UCSD-AML1 (cell line): ENCODE measurements at regions not wholly inside any gene's neighbourhood (a gene's known extent, or its start where the extent isn't known, plus 50 kb on each side); places are given as distances from the start of the nearest gene placed in this dataset.
A peak's percentile ranks its signal among the peaks of the same experiment; 100 is the strongest.
"Not testable (repeated sequence)": the region's sequence is repeated elsewhere in the genome, so short reads cannot be mapped to it uniquely, and the experiment has no call there.

Experiments
- DNase-seq: peaks from one replicate; lab custom pipeline; 2025; ENCODE audit not compliant: unreplicated experiment; lab: John Stamatoyannopoulos, UW

GRCh38 chr2:181737302-181737701 lies 57.0 kb upstream of the NEUROD1 start:
- DNase-seq = not testable (repeated sequence)

DNA sequence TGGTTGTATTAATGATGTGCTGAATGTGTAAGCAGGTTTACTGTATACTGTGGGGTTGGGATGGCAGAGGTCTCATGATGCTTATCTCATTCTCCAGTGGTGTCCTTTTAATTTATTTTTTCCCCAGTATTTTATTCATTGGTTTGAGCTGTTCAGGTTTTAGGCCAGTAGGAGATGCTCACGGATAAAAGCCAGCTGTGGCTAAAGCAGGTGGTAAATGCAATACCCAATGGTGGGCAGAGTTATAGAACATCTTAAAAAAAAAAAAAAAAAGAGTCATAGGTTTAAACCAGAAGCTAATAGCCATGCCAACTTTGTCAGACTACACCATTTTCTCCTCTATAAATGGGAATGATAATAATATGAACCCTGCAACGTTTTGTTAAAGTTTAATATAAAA lies 57.8 kb upstream of the NEUROD1 start:
- DNase-seq = no peak

DNA sequence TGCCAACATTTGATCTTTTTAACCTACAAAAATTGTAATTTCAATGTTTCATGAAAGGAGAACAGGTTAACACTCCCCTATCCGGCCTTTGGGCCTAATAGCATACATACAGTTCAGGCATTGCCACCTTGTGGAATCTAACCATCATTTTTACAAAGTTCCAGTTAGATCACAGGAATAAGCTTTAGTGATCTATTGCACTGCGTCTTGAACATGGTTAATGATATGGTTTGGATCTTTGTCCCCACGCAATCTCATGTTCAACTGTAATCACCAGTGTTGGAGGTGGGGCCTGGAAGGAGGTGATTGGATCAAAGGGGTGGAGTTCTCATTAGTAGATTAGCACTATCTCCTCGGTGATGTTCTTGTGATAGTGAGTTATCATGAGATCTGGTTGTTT lies 58.2 kb upstream of the NEUROD1 start:
- DNase-seq = no peak

DNA sequence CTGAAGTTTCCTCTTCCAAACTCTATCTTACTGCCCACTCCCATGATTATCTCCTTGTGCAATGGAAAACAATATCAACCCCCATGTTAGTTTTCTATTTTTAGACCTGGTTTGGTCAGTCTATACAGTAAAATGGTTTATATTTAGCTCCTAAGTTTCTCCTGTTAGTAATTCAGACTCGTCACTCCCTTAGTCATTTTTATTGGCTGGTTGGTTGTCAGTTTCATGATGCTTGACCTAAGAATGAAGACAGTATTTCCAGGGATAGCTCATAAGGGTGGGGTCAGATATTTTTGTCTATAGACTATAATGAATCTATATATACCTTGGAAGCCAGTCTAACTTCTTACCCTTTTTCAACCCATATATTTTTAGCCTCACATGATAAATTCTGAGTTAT lies 61.4 kb upstream of the NEUROD1 start:
- no peak for DNase-seq

DNA sequence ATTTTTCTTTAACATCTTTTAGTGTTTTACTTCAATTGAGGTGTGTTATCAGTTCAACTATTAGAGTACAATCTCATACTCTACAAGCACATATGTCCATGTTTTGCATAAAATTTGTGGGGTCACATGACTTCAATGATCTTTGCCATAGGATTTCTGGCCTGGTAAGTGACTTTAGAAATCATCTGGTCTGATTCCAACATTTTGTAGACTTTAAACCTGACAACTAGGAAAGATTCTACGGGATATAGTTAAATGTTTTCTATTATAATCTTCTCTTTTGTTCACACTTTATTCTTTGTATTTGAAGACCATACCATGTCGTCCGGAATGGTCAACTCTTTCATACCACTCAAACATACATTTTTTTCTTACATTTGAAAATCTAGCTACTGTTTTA lies 62.0 kb upstream of the NEUROD1 start:
- DNase-seq = no peak

DNA sequence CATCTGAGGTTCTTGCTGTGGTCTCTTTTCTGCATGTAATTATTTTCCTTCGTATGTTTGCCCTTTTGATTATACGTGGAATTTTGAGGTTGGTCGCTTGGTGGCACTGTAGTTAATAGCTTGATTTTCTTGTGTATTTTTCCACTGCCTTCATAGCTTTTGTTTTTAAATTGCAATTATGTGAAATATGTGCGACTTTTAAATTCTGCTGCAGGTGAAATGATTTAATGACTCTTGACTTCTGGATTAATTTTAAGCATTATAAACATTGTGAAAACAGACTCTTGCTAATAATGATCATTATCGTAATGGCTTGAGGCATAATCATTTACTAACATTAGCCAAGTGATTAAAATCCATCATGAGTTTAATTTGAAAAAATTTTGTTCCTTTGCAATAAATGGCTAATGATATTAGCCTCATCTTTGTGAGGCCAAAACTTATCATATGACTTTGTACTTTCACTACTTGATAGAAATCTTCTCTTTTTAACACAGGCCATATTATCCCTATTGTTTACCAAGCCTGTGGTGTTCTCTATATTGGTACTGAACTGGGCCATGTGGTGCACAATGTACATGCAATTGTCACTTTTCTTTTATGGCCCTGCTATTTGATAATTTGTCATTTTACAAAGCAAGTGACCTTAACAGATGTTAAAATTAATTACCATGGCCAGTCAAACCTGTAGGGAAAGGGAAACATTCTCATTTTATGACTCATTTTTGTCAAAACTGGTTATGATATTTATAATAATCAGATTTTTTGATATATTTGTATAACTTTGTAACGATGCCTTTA lies 62.8 kb upstream of the NEUROD1 start:
- peak; percentile 8 for DNase-seq

GRCh38 chr2:181743723-181744031 lies 63.4 kb upstream of the NEUROD1 start:
- no peak for DNase-seq

DNA sequence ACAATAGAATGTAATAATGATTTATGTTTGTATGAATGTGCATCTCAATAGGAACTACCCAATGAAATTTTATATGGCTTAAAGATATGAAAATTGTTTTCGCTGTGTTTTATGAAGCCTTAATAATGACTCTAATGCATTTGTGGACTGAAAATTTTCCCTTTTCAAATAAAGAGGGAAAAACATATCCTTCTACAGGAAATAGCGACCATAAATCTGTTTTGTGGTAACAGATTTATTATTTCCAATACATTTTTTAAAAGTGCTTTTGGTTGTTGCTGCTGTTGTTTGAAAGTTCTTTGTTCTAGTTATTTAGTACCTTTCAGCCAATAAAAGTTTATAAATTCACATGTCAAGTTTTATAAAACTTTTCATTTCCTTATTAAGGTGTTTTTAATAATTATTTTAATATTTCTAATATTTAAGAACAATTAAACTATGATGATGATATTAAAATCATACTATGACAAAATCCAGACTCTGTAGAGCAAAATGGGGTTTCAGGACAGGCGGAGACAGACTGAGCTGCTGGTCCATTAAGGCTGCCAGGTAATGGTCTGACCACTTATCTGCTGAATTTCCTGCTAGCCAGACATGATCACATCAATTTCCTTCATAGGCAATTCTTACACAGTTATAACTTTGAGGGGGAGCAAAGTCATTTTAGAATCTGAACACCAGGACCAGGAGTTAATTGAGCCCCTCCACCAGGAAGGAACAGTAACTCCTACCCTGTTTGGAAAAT lies 65.7 kb upstream of the NEUROD1 start:
- no peak for DNase-seq

- no peak for DNase-seq
These were observed 66.5 kb upstream of the NEUROD1 start for GRCh38 chr2:181746844-181747243.

DNA sequence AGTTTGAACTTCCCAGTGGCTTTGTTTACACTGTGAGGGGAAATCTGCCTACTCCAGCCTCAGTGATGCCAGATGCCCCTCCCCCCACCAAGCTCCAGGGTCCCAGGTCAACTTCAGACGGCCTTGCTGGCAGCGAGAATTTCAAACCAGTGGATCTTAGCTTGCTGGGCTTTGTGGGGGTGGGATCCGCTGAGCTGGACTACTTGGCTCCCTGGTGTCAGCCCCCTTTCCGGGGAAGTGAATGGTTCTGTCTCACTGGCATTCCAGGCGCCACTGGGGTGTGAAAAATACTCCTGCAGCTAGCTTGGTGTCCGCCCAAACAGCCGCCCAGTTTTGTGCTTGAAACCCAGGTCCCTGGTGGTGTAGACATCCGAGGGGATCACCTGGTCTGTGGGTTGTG lies 70.0 kb upstream of the NEUROD1 start:
- no peak for DNase-seq

DNA sequence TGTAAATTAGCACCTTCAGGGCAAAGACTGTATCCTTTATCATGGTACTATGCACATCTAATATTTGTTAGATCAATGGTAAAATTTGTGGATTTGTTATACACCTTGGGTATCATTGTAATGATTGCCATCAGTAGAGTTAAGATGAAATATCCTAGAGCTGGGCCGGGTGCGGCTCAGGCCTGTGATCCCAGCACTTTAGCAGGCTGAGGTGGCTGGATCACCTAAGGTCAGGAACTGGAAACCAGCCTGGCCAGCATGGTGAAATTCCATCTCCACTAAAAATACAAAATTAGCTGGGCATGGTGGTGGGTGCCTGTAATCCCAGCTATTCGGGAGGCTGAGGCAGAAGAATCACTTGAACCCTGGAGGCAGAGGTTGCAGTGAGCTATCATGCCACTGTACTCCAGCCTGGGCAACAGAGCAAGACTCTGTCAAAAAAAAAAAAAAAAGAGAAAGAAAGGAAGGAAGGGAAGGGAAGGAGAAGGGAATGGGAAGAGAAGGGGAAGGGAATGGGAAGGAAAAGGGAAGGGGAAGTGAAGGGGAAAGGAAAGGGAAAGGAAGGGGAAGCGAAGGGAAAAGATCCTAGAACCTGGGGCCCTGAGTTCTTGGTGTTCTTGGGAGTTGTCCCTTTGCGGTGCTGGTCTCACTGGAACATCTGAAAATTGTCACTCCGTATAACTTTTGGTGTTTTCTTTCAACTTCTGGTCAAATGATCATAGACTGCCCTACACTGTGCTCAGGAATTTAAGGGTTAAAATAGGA lies 71.1 kb upstream of the NEUROD1 start:
- DNase-seq = no peak

- no peak for DNase-seq
These were observed 72.0 kb upstream of the NEUROD1 start for GRCh38 chr2:181752301-181752700.

DNA sequence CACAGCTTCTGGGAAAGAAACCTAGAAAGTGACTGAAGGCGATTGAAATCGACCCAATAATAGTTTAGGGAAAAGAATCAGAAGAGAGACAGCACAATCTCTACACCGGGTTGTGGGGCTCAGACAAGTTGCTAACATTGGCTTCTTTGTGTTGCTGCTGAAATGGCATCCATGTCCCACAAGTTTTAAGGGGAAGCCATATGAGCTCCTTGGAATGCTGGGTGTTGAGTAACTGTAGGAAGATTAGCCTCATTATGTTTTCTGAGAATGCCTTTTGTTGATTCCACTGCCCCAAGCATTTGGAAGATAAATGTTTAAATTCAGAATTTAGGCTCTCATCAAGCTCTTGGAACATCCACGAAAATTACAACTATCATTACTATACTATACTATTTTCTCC lies 73.4 kb upstream of the NEUROD1 start:
- no peak for DNase-seq

DNA sequence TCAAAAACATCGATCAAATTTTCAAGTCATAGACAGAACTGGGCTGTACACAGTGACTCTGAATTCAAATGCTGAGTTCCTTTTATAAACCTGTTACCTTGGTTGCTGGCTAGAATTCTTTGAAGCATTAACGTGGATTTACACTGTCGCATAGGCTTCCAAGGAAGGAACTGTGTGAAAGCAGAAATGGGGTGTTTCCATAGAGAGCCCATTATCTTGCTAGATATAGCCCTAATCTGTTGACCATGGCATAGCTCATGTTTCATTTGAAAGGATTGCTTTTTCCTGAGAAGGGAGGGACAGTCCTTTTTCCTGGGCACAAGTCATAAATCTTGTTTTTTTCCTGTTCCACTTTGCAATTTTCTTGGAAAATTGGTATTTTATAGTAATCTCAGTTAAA lies 73.8 kb upstream of the NEUROD1 start:
- no peak for DNase-seq

DNA sequence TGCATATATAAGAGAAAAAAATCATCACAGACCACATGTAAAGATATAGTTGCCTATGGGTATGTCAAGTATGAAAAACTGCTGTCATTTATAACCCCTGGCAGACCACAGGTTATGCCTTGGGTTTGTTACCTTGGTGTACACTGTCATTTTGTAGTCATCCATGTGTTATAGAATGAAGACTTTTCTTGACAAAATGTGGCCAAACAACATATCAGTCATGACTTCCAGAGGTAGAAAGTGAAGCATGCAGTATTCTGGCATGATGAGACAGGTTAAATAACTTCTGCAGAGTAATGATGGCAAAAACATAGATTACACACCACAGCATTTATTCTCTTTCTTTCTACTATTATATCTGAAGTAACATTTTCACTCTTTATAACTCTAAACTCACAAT lies 74.9 kb upstream of the NEUROD1 start:
- no peak for DNase-seq

- no peak for DNase-seq
These were observed 80.2 kb upstream of the NEUROD1 start for GRCh38 chr2:181760521-181760920.

- no peak for DNase-seq
These were observed 80.9 kb upstream of the NEUROD1 start for GRCh38 chr2:181761175-181761574.

DNA sequence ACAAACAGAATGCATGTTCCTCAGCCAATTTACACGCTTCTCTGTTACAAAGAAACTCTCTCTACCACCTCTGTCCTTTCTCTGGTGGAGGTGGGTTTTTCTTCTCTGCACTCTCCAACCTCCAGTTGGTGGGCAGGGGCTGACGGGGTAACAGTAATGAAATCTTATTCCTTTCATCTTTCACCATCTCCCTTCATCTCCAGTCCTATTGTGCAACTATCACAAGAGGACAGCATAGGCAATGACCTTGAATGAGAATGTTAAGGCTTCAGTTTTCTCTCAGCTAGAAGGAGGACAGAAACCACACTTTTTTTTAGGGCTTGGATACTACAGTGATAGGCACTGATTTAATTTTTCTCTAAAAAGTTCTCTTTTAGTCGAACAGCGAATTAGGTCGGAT lies 81.7 kb upstream of the NEUROD1 start:
- no peak for DNase-seq

DNA sequence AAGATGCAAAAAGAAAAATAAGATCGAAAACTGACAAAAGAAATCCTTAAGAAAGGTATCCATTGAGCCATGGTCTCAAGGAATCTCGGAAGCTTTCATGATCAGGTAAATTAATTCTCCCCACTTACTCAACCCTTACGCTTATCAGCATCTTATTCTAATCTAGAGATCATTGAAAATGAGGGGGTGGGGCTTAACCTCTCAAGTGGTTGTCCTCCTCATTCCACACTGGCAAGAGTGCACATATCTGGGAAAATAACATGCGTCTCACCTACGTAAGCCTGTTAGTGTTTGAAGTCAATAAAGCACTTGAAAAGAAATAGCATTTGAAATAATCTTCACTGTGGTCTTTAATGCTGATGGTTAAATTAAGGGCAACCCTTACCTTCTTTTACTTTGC lies 82.5 kb upstream of the NEUROD1 start:
- no peak for DNase-seq

GRCh38 chr2:181763423-181763822 lies 83.1 kb upstream of the NEUROD1 start:
- no peak for DNase-seq

DNA sequence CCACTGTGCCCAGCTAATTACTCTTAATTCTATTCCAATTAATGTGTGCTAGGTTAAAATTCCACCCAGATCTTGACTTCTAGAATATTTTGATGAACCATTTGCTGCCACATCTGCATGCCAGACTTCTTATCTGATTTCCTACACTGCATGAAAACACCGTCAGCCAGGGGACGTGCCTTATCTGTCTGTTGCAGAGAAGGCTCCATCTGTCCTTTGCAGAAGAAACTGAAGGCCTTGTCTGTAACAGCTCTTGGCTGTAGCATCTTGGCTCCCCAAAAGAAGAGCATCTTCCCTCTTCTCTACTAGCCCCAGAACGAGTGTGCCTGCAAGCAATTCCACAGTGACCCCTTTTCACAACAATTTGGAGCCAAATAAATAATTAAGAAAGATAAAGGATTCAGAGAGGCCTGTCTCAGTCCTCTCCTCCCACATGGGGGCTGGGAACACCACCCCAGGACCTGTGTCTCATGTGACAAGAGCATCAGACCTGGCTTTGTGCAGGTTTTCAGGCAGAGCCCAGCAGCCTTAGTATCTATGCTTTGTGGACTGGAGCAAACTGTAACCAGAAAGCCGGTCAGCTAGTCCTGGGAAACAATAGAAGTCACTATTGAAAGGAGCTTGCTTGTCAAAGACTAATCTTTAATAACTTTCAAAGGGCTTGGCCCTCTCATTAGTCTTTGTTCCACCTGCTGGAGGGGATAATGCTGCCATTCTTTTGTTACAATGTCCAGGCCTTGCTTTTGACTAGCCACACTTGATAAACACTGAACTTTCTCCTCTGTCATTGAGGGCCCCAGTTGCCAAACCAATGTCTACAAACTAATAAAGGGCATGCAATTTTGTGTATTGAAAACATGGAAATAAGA lies 84.0 kb upstream of the NEUROD1 start:
- DNase-seq = peak; percentile 11
